GM21619 (cell line): ENCODE measurements at regions not wholly inside any gene's neighbourhood (a gene's known extent, or its start where the extent isn't known, plus 50 kb on each side); places are given as distances from the start of the nearest gene placed in this dataset.

Experiments used
- ATAC-seq: cut with Tn5 transposase; IDR thresholded peaks from one replicate; pipeline ENCODE4 v1.9.1; 2021; ENCODE audit not compliant: unreplicated experiment

GRCh38 chr7:96416116-96416515 lies 94.2 kb upstream of the SLC25A13 start:
- no peak for ATAC-seq

- no peak for ATAC-seq
Measured at GRCh38 chr7:96415293-96415940, 93.5 kb upstream of the SLC25A13 start.

GRCh38 chr7:96414931-96415292 lies 93.0 kb upstream of the SLC25A13 start:
- no peak for ATAC-seq

GRCh38 chr7:96410126-96410839 lies 88.4 kb upstream of the SLC25A13 start:
- ATAC-seq: no peak

GRCh38 chr7:96408881-96409280 lies 87.0 kb upstream of the SLC25A13 start:
- no peak for ATAC-seq

GRCh38 chr7:96407427-96407826 lies 85.5 kb upstream of the SLC25A13 start:
- ATAC-seq: no peak

- ATAC-seq: no peak
Measured at GRCh38 chr7:96402913-96403312, 81.0 kb upstream of the SLC25A13 start.

- ATAC-seq: no peak
Measured at GRCh38 chr7:96401200-96401599, 79.3 kb upstream of the SLC25A13 start.

- ATAC-seq: no peak
Measured at GRCh38 chr7:96400518-96400917, 78.6 kb upstream of the SLC25A13 start.

- ATAC-seq: no peak
Measured at GRCh38 chr7:96400001-96400400, 78.1 kb upstream of the SLC25A13 start.

GRCh38 chr7:96397936-96398598 lies 76.2 kb upstream of the SLC25A13 start:
- ATAC-seq: no peak

GRCh38 chr7:96388620-96389383 lies 66.9 kb upstream of the SLC25A13 start:
- no peak for ATAC-seq

GRCh38 chr7:96388166-96388565 lies 66.3 kb upstream of the SLC25A13 start:
- no peak for ATAC-seq

- ATAC-seq: no peak
Measured at GRCh38 chr7:96380111-96380512, 58.2 kb upstream of the SLC25A13 start.

GRCh38 chr7:96377399-96377798 lies 55.5 kb upstream of the SLC25A13 start:
- no peak for ATAC-seq
